ENCODE measurements at regions not wholly inside any gene's neighbourhood (a gene's known extent, or its start where the extent isn't known, plus 50 kb on each side); places are given as distances from the start of the nearest gene placed in this dataset.
"Not testable (repeated sequence)": the region's sequence is repeated elsewhere in the genome, so short reads cannot be mapped to it uniquely, and the experiment has no call there.

- 90 to 92% methylated on average over 12 of the region's 12 CpGs for WGBS, 2 donors
- no peak for TF ChIP-seq CTCF (IDR thresholded peaks at IDR 0.05)
Measured at GRCh38 chrX:470686-471085, 84.0 kb upstream of the PPP2R3B start.

GRCh38 chrX:471281-471680, 84.6 kb upstream of the PPP2R3B start:
- intact Hi-C loops (cut with DNase I), result no loop called here
- Histone ChIP-seq H3K9me3 (peaks cover 0 to 17% (median 0%) of the 10 kb centered on the region in 11 donors), H3K36me3 (no peaks in the 10 kb centered on the region), H3K4me3 (no peak overlapping the region), H3K4me1 (no peaks in the 10 kb centered on the region), H3K27me3 (peaks cover 0 to 8% (median 0%) of the 10 kb centered on the region in 7 donors), H3K27ac (no peak overlapping the region)
- no peak for TF ChIP-seq CTCF (IDR thresholded peaks at IDR 0.05)
- DNase-seq (no peak), ATAC-seq (no peak)
- 82 to 84% methylated on average over 9 of the region's 9 CpGs for WGBS, 2 donors

More at GRCh38 chrX:470686-471085, 84.0 kb upstream of the PPP2R3B start:
- no peaks in the 10 kb centered on the region for H3K4me1 ChIP-seq
- peaks cover 0 to 17% (median 0%) of the 10 kb centered on the region in 11 donors for H3K9me3 ChIP-seq
- DNase-seq (no peak), ATAC-seq (no peak)
- H3K36me3 ChIP-seq, result no peaks in the 10 kb centered on the region
- H3K27me3 ChIP-seq, result peaks cover 0 to 8% (median 0%) of the 10 kb centered on the region in 7 donors
- intact Hi-C loops (cut with DNase I), result no loop called here
- no peak overlapping the region for H3K27ac ChIP-seq
- no peak overlapping the region for H3K4me3 ChIP-seq

- ATAC-seq; H3K36me3 ChIP-seq; H3K4me3 ChIP-seq; H3K27me3 ChIP-seq; intact Hi-C loops (cut with DNase I); H3K4me1 ChIP-seq; H3K27ac ChIP-seq; DNase-seq: not testable (repeated sequence)
- WGBS, 2 donors, result 83 to 91% methylated on average over 9 of the region's 9 CpGs
- peaks cover 0 to 17% (median 0%) of the 10 kb centered on the region in 11 donors for H3K9me3 ChIP-seq
Measured at GRCh38 chrX:472275-472674, 85.6 kb upstream of the PPP2R3B start.

GRCh38 chrX:475926-476723, 89.4 kb upstream of the PPP2R3B start:
- Histone ChIP-seq H3K27me3 (peaks cover 0 to 8% (median 0%) of the 10 kb centered on the region in 7 donors), H3K4me1 (no peaks in the 10 kb centered on the region), H3K36me3 (no peaks in the 10 kb centered on the region), H3K27ac (no peak overlapping the region), H3K9me3 (peaks cover 0 to 17% (median 0%) of the 10 kb centered on the region in 11 donors), H3K4me3 (no peak overlapping the region)
- no peak for TF ChIP-seq CTCF (IDR thresholded peaks at IDR 0.05)
- ATAC-seq (no peak), DNase-seq (no peak)
- 89 to 90% methylated on average over 36 of the region's 36 CpGs for WGBS, 2 donors
- intact Hi-C loops (cut with DNase I), result no loop called here

GRCh38 chrX:476724-477075, 90.0 kb upstream of the PPP2R3B start:
- Histone ChIP-seq H3K9me3 (peaks cover 0 to 18% (median 0%) of the 10 kb centered on the region in 11 donors), H3K36me3 (no peaks in the 10 kb centered on the region), H3K27ac (no peak overlapping the region), H3K4me3 (no peak overlapping the region), H3K4me1 (no peaks in the 10 kb centered on the region), H3K27me3 (peaks cover 0 to 8% (median 0%) of the 10 kb centered on the region in 7 donors)
- no peak for ATAC-seq
- no peak for TF ChIP-seq CTCF (IDR thresholded peaks at IDR 0.05)
- intact Hi-C loops (cut with DNase I), result no loop called here
- WGBS, 2 donors, result 87% methylated on average over 21 of the region's 21 CpGs
- no peak for DNase-seq
